IPS-NIHi7 (cell line): ENCODE measurements at regions not wholly inside any gene's neighbourhood (a gene's known extent, or its start where the extent isn't known, plus 50 kb on each side); places are given as distances from the start of the nearest gene placed in this dataset.
A peak's percentile ranks its signal among the peaks of the same experiment; 100 is the strongest.
"Not testable (repeated sequence)": the region's sequence is repeated elsewhere in the genome, so short reads cannot be mapped to it uniquely, and the experiment has no call there.

Experiments used
- DNase-seq: peaks from one replicate; pipeline ENCODE4 v3.0.0; 2012; ENCODE audit warnings: mixed read lengths; ENCODE audit errors: extremely low spot score

- DNase-seq, result no peak
These were observed 993.9 kb upstream of the ACO1 start for GRCh38 chr9:31390403-31391025.

- DNase-seq, result no peak
These were observed 991.2 kb upstream of the ACO1 start for GRCh38 chr9:31393240-31393639.

GRCh38 chr9:31394015-31394473 is 990.4 kb upstream of the ACO1 start:
- no peak for DNase-seq

- no peak for DNase-seq
These were observed 972.4 kb upstream of the ACO1 start for GRCh38 chr9:31412081-31412480.

GRCh38 chr9:31415164-31415563 is 969.3 kb upstream of the ACO1 start:
- no peak for DNase-seq

GRCh38 chr9:31418419-31418818 is 966.0 kb upstream of the ACO1 start:
- DNase-seq, result no peak

GRCh38 chr9:31443630-31444457 is 940.6 kb upstream of the ACO1 start:
- not testable (repeated sequence) for DNase-seq

GRCh38 chr9:31445357-31445756 is 939.1 kb upstream of the ACO1 start:
- DNase-seq, result no peak

GRCh38 chr9:31445960-31446359 is 938.5 kb upstream of the ACO1 start:
- no peak for DNase-seq

GRCh38 chr9:31467075-31467474 is 917.4 kb upstream of the ACO1 start:
- no peak for DNase-seq

- DNase-seq, result no peak
These were observed 914.4 kb upstream of the ACO1 start for GRCh38 chr9:31470051-31470450.

- DNase-seq, result no peak
These were observed 913.4 kb upstream of the ACO1 start for GRCh38 chr9:31471010-31471409.

- peak; percentile 12 for DNase-seq
These were observed 897.8 kb upstream of the ACO1 start for GRCh38 chr9:31486630-31487029.

GRCh38 chr9:31490551-31491106 is 893.8 kb upstream of the ACO1 start:
- no peak for DNase-seq

- DNase-seq, result no peak
These were observed 892.2 kb upstream of the ACO1 start for GRCh38 chr9:31492229-31492628.

GRCh38 chr9:31500422-31500821 is 884.0 kb upstream of the ACO1 start:
- DNase-seq, result no peak

GRCh38 chr9:31519011-31519410 is 865.4 kb upstream of the ACO1 start:
- DNase-seq, result no peak

GRCh38 chr9:31519424-31519823 is 865.0 kb upstream of the ACO1 start:
- no peak for DNase-seq

- no peak for DNase-seq
These were observed 864.6 kb upstream of the ACO1 start for GRCh38 chr9:31519826-31520225.

GRCh38 chr9:31520301-31521085 is 864.0 kb upstream of the ACO1 start:
- DNase-seq, result no peak

GRCh38 chr9:31535651-31536050 is 848.8 kb upstream of the ACO1 start:
- DNase-seq, result no peak

- no peak for DNase-seq
These were observed 848.0 kb upstream of the ACO1 start for GRCh38 chr9:31536471-31536870.
